WERI-Rb-1 (cell line): ENCODE measurements at regions not wholly inside any gene's neighbourhood (a gene's known extent, or its start where the extent isn't known, plus 50 kb on each side); places are given as distances from the start of the nearest gene placed in this dataset.

Experiments used
- DNase-seq: peaks from one replicate; pipeline ENCODE4 v3.0.0-alpha.2; 2020
- H3K27ac ChIP-seq: fragments of 250-450 bp; sonication (Bioruptor Pico); 2 replicates; pipeline ENCODE4 v1.5.1; 2020; ENCODE audit warnings: mild to moderate bottlenecking, moderate library complexity
- H3K27me3 ChIP-seq: fragments of 250-450 bp; sonication (Bioruptor Pico); 2 replicates; pipeline ENCODE4 v1.5.1; 2021; ENCODE audit warnings: mild to moderate bottlenecking, low read depth, moderate library complexity; ENCODE audit not compliant: insufficient read depth, severe bottlenecking
- H3K36me3 ChIP-seq: fragments of 250-450 bp; sonication (Bioruptor Pico); 2 replicates; pipeline ENCODE4 v1.5.1; 2020; ENCODE audit warnings: mild to moderate bottlenecking, moderate library complexity
- H3K4me3 ChIP-seq: 2 replicates; pipeline ENCODE4 v1.5.1; 2011; ENCODE audit warnings: low read depth, mild to moderate bottlenecking, control low read depth, low read length
- H3K9me3 ChIP-seq: fragments of 250-450 bp; sonication (Bioruptor Pico); 2 replicates; pipeline ENCODE4 v1.5.1; 2021; ENCODE audit warnings: mild to moderate bottlenecking, moderate library complexity; ENCODE audit not compliant: severe bottlenecking
- TF ChIP-seq, protein P1 (sequence below): IDR thresholded peaks from 2 replicates; pipeline ENCODE4 v1.5.1; 2011; ENCODE audit warnings: low read depth, mild to moderate bottlenecking, control low read depth, inconsistent platforms, low read length

- no peak overlapping the region for H3K27ac ChIP-seq
- H3K27me3 ChIP-seq, result no peaks in the 10 kb centered on the region
- DNase-seq, result no peak
- TF ChIP-seq, protein P1, sequence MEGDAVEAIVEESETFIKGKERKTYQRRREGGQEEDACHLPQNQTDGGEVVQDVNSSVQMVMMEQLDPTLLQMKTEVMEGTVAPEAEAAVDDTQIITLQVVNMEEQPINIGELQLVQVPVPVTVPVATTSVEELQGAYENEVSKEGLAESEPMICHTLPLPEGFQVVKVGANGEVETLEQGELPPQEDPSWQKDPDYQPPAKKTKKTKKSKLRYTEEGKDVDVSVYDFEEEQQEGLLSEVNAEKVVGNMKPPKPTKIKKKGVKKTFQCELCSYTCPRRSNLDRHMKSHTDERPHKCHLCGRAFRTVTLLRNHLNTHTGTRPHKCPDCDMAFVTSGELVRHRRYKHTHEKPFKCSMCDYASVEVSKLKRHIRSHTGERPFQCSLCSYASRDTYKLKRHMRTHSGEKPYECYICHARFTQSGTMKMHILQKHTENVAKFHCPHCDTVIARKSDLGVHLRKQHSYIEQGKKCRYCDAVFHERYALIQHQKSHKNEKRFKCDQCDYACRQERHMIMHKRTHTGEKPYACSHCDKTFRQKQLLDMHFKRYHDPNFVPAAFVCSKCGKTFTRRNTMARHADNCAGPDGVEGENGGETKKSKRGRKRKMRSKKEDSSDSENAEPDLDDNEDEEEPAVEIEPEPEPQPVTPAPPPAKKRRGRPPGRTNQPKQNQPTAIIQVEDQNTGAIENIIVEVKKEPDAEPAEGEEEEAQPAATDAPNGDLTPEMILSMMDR, result no peak
- H3K4me3 ChIP-seq, result no peak overlapping the region
- H3K9me3 ChIP-seq, result no peaks in the 10 kb centered on the region
- no peaks in the 10 kb centered on the region for H3K36me3 ChIP-seq
These were observed 49.9 kb upstream of the KLHL31 start for GRCh38 chr6:53715434-53715833.
